Stimulated activated CD8-positive, alpha-beta memory T cell treated with anti-CD3 and anti-CD28 coated beads, Interleukin-4, amount 100 ng/mL, for 24 hours (primary cell): ENCODE measurements at regions not wholly inside any gene's neighbourhood (a gene's known extent, or its start where the extent isn't known, plus 50 kb on each side); places are given as distances from the start of the nearest gene placed in this dataset.

Experiments
- DNase-seq: peaks from one replicate; pipeline ENCODE4 v3.0.0-alpha.2; 2020; ENCODE audit warnings: low read depth

GRCh38 chr10:129107525-129107924 lies 359.5 kb upstream of the MGMT start:
- no peak for DNase-seq

DNA sequence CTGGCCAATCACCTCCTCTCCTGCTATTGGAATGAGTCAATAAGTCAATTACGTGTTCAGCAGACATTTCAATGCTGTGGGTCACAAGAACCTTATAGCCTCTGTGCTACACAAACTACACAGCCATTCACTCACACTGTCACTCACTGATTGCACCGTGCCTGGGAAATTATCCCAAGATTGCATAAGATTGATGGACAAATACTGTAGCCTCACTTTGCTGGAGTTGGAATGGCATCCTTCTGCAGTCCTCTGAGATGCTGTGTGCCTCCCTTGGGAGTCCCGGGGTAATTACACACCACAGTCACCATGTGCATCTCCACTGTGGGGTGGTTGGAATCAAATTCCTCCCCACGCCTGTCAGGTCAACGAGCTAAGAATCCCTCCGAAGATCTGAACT lies 358.7 kb upstream of the MGMT start:
- DNase-seq = no peak

- DNase-seq = no peak
Measured at GRCh38 chr10:129108994-129109393, 358.0 kb upstream of the MGMT start.

DNA sequence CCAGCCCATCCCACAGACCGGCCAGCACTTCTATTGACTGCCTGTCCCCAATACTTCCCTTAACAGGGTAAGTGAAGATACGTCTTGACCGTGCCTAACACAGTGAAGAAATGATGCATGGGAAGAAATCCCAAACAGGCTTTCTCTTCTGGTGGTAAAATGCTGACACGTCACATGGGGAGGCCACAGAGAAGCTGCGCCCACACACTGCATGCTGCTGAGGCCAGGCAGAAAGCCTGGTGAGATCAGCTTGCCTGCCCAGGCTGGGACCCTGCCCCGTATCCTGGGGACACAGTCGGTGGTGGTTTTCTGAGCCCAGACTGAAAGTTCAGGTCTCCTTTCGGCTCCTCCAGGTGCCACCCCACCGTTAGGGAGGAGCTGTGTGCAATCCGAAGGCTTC lies 356.3 kb upstream of the MGMT start:
- no peak for DNase-seq

DNA sequence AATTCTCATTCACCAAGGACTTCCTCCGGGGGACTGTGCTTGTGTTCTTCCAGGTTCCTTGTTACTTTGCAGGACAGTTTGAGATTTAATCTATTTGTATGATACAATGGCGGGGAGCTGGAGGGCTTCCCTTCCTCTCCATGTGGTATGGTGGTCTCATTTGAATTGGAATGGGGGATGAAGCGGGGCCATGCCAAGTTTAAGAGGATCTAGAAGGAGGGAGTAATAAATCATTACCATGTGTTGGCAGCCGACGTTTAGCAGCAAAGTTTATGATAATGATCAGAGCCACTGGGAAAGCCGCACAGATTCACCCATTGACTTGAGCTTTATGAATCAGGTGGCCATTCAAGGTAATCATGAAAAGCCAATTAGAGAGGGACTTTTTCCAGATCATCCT lies 355.1 kb upstream of the MGMT start:
- DNase-seq = no peak

DNA sequence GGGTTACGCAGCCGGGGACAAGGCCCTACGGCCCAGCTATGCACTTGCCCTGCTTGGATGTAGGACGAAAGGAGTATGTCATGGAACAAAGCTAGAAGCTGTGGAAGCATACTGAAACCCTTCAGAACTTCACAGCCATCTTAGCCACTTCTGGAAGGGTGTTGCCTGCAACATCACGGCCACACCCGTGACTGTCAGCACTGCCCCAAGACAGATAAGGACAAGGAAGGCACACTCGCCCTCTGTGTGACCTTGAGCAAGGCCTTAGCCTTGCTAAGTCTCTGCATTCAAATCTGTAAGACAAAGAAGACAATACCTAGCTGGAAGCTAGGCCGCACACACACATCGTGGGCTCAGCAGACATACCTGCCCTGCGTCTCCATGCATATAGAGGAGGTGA lies 352.5 kb upstream of the MGMT start:
- DNase-seq = no peak

GRCh38 chr10:129116371-129116770 lies 350.7 kb upstream of the MGMT start:
- no peak for DNase-seq

DNA sequence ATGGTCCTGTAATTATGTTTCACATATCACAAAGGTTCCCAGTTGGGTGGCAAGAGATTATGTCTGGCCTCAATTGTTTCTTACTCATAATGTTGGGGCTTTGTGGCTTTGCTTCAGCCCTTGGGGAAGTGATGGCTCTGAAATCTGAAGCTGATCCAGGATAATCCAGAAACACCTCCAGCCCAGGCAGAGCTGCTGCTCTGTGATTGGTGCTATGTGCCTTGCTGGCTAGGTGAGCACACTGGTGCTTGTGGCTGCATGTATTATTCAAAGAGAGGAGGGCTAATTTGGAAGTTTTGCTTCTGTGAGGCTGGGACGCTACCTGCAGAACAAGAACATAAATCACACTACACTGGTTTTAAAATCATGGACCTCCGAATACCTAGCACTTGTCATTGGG lies 346.6 kb upstream of the MGMT start:
- no peak for DNase-seq

GRCh38 chr10:129122846-129123245 lies 344.2 kb upstream of the MGMT start:
- DNase-seq = no peak

GRCh38 chr10:129123428-129123827 lies 343.6 kb upstream of the MGMT start:
- no peak for DNase-seq

DNA sequence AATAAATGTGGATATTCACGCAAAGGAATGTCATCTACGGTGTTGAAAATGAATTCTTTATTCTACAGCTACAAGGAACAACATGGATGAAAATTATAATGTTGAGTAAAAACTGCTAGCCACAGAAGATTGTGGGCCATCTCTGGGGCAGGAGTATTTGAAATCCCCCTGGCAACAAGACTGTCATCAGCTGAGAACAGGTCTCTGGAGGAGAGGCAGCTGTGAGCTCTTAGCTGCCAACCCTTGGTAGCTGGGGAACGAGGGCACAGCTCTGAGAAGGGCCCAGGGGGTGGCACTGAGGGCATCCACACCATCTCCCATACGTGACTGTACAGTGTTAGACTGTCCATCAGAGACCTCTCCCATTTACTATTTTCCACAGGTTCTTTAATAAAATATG lies 340.1 kb upstream of the MGMT start:
- no peak for DNase-seq

DNA sequence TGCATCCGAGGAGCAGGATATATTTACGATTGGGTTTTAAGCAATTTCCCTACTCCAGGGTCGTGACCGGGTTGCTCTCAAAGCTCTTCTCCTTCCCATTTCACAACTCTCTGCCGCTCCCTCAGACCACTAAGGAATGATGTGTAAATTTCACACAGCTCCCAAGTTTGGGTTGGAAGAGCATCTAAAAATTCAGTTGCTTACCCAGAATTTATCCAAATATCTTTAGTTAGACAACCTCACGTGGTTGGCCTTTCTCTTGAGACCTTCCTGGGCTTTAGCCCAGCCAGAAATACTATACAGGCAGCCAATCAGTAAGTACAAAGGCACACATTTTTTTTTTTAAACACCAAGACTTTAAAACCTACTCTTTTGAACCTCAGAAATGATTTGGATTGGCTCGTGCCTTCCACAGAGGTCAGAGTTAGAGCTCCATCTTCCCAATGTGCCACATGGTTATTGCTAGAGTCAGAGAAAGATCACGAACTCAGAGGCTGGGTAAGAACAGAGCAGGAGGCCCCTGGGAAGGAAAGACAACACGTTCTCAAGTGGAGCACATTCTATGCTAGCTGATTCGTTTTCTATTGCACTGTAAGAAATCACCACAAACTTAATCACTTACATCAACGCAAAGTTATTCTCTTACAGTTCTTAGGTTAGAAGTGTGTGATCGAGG lies 335.4 kb upstream of the MGMT start:
- DNase-seq = no peak

GRCh38 chr10:129133856-129134255 lies 333.2 kb upstream of the MGMT start:
- DNase-seq = no peak

DNA sequence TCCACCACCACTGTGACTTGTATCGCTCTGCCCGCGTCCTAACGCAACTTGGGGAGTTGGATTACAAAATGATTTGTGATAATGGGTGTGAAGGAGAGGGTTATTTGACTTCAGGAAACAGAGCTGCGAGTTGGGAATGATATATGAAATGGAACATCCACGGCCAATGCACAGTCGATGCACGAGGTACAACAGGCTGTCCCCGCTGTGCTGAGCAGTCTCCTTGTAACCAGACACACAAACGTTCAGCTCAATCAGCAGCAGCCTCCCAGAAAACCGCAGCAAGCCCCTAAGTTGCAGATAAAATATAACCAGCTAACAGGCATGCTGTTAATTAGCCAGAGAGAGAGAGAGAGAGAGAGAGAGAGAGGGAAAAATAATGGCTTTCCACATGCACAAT lies 332.7 kb upstream of the MGMT start:
- DNase-seq = no peak

- DNase-seq = no peak
Measured at GRCh38 chr10:129135624-129136023, 331.4 kb upstream of the MGMT start.

DNA sequence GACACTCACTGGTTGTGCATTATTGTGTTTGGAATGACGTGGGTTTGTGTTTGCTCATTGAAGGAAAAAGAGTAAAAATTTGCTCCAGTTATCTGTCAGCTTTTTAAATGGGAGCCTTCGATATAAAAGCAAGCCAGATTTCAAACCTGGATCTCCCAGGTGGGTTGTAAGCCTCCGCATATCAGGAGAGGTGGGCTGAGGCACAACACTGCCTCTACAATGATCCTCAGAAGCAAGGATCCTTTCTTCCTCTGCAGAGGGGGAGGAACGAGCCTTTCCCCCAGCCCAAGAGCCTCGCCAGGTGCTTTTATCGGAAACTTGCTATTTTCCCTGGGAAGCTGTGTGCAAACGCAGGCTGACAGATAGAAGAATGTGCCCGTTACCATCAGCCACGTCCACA lies 331.0 kb upstream of the MGMT start:
- no peak for DNase-seq

DNA sequence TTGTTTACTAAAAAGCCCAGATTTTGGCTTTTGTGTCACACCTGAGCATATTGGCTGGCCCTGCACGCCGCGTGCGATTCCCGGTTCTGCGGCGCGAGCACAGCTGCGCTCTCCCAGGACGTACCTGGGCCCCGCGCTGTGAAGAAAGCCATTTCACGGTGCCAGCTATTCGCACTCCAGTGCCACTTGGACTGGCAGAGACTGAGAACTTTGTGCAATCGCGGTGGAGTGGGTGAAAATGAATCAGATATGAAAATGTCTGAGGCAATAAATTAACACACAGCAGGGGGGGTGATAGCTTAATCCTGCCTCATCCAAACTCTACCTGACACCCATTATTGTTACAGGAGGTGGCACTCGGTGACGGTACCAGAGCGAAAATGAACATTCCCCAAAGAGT lies 330.1 kb upstream of the MGMT start:
- DNase-seq = no peak

- DNase-seq = no peak
Measured at GRCh38 chr10:129140921-129141885, 325.8 kb upstream of the MGMT start.

DNA sequence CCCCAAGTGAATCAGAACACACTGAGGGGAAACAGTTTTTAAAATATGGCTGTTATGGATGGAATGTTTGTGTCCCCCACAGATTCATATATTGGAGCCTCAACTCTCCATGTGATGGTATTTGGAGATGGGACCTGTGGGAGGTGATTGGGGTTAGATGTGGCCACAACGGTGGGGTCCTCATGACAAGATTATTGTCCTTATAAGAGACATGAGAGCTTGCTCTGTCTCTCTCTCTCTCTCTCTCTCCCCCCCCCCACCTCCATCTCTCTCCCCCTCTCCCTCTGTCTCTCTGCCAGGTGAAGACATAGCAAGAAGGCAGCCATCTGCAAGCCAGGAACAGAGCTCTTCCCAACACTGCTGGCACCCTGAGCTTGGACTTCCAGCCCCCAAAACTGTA lies 315.8 kb upstream of the MGMT start:
- no peak for DNase-seq

DNA sequence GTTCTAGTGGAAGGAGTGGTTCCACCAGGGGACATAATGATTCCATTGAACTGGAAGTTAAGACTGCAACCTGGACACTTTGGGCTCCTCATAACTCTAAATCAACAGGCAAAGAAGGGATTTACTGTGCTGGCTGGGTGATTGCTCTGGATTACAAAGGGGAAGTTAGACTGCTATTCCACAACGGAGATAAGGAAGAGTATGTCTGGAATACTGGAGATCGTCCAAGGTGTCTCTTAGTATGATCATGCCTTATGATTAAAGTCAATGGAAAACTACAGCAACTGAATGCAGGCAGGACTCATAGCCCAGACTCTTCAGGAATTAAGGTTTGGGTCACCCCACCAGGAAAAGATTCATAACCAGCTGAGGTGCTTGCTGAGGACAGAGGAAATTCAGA lies 310.6 kb upstream of the MGMT start:
- no peak for DNase-seq

DNA sequence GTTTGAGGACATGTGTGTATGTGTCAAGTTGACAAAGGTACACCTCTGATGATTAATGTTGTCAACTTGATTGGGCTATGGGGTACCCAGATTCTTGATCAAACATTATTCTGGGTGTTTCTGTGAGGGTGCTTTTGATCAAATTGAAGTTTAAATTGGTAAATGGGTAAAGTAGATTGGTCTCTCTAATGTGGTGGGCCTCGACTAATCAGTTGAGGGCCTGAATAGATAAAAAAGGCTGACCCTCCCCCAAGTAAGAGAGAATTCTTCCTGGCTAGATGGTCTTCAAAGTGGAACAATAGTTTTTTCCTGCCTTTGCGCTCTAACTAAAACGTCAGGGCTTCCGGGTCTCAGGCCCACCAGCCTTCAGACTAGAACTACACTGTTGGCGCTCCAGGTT lies 309.9 kb upstream of the MGMT start:
- no peak for DNase-seq

GRCh38 chr10:129161150-129161549 lies 305.9 kb upstream of the MGMT start:
- DNase-seq = no peak

DNA sequence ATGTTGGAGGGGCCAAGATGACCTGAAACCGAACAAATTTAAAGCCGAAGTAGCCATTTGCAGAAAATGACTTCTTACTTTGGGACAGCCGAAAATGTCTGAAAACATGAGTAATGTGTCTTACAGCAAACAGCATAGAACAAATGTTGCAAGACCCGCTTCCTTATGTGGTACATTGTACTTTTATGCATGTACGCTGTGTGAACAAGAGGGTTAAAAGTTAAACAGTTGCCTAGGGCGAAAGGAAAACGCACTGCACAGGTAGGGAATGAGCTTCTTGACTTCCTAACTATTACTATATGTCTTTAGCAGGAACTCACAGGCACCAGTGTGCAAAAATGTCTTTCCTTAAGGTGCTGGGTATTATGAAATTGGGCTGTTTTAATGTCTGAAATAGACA lies 303.5 kb upstream of the MGMT start:
- no peak for DNase-seq
